ENCODE measurements at regions not wholly inside any gene's neighbourhood (a gene's known extent, or its start where the extent isn't known, plus 50 kb on each side); places are given as distances from the start of the nearest gene placed in this dataset.

DNA sequence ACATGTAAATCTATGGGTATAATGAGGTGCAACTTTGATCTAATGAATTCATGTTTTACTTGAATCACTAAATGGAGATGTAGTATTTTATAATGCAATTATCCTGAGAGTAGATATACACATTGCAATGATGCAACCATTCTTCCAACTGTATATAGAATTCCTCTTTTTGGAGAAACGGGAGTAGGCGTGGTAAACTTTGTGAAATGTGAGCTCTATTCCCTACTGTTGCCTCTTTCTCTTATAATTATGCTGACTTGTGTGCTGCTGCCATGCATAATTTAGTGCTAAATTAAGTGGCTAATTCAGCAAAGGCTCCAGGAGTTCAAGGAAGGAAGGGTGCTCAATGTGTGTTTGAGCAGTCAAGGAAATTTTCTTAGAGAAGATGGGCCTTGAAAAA is 116.6 kb upstream of the SLC35B3 start:
- Histone ChIP-seq H3K4me3 (replicated peaks in 1 of 3; ENCODE audit: insufficient read depth in 1 of 3, low read depth in 2 of 3, low read length in 3 of 3) (no peak overlapping the region), H3K27ac (ENCODE audit: extremely low read length, insufficient read depth, low read length) (no peak overlapping the region), H4K20me1 (ENCODE audit: insufficient read depth, low read length) (no peaks in the 10 kb centered on the region), H3K9me3 (ENCODE audit: low read length) (0 out of 2 replicates have a peak, but pooled peaks cover 8% of the 10 kb centered on the region), H3K4me1 (ENCODE audit: insufficient read depth, low read length) (peaks cover 12% of the 10 kb centered on the region), H3K9ac (ENCODE audit: insufficient read depth, low read depth, low read length) (no peak overlapping the region), H3K79me2 (ENCODE audit: insufficient read depth, low read length) (no peaks in the 10 kb centered on the region), H3K27me3 (ENCODE audit: control insufficient read depth in 1 of 2, insufficient read depth in 2 of 2, low read length in 2 of 2) (no peaks in the 10 kb centered on the region), H3K4me2 (ENCODE audit: low read depth, low read length) (no peak overlapping the region), H2AFZ (ENCODE audit: low read length) (no peak overlapping the region), H3K36me3 (replicated peaks in 1 of 2; ENCODE audit: control insufficient read depth in 1 of 2, insufficient read depth in 2 of 2, low read length in 2 of 2) (no peaks in the 10 kb centered on the region)
- ATAC-seq, result no peak
- TF ChIP-seq MBD4 (IDR thresholded peaks at IDR 0.05; ENCODE audit: borderline replicate concordance, low read length), result no peak
- no peak for TF ChIP-seq ZNF530 (CRISPR knock-in tag; IDR thresholded peaks at IDR 0.05; ENCODE audit: low read depth)
- TF ChIP-seq FOXO1 (CRISPR knock-in tag; IDR thresholded peaks at IDR 0.05), result no peak
- no peak for TF ChIP-seq ZNF570 (CRISPR knock-in tag; IDR thresholded peaks at IDR 0.05; ENCODE audit: borderline replicate concordance)
- no peak for TF ChIP-seq AGO2 (optimal IDR thresholded peaks at IDR 0.05; ENCODE audit: low read depth, low read length)
- in situ Hi-C loops (cut with HindIII; ENCODE audit: extremely low pct_ligation_motif_present, low pct_unique_long_range_greater_than_20kb), result no loop called here
- CTCF ChIA-PET (ENCODE audit: low intra/inter-chr PET ratio, low total read pairs), result no interaction called here
- intact Hi-C loops (cut with micrococcal nuclease; ENCODE audit: unreplicated experiment), result no loop called here
- BruUV-seq (replicated peaks), result no TSS peak
- POLR2A ChIA-PET, result no interaction called here
- DNase-seq (ENCODE audit: low spot score), result no peak
- FAIRE-seq, result no peak
- WGBS (ENCODE audit: low lambda C conversion rate), result 2% methylated on average over 2 of the region's 2 CpGs

- ChIA-PET POLR2A (no interaction called here), CTCF (ENCODE audit: low intra/inter-chr PET ratio, low total read pairs) (no interaction called here)
- H3K79me2 ChIP-seq (ENCODE audit: insufficient read depth, low read length), result no peaks in the 10 kb centered on the region
- no peak overlapping the region for H2AFZ ChIP-seq (ENCODE audit: low read length)
- no peak overlapping the region for H3K4me2 ChIP-seq (ENCODE audit: low read depth, low read length)
- H3K27me3 ChIP-seq (ENCODE audit: control insufficient read depth in 1 of 2, insufficient read depth in 2 of 2, low read length in 2 of 2), result no peaks in the 10 kb centered on the region
- 0 out of 2 replicates have a peak, but pooled peaks cover 8% of the 10 kb centered on the region for H3K9me3 ChIP-seq (ENCODE audit: low read length)
- H3K27ac ChIP-seq (ENCODE audit: extremely low read length, insufficient read depth, low read length), result no peak overlapping the region
- H3K36me3 ChIP-seq (replicated peaks in 1 of 2; ENCODE audit: control insufficient read depth in 1 of 2, insufficient read depth in 2 of 2, low read length in 2 of 2), result no peaks in the 10 kb centered on the region
- no peak overlapping the region for H3K9ac ChIP-seq (ENCODE audit: insufficient read depth, low read depth, low read length)
- peaks cover 7% of the 10 kb centered on the region for H3K4me1 ChIP-seq (ENCODE audit: insufficient read depth, low read length)
- no peak for ATAC-seq
- DNase-seq (ENCODE audit: low spot score), result no peak
- H4K20me1 ChIP-seq (ENCODE audit: insufficient read depth, low read length), result no peaks in the 10 kb centered on the region
- intact Hi-C loops (cut with micrococcal nuclease; ENCODE audit: unreplicated experiment) (no loop called here), in situ Hi-C loops (cut with HindIII; ENCODE audit: extremely low pct_ligation_motif_present, low pct_unique_long_range_greater_than_20kb) (no loop called here)
- no TSS peak for BruUV-seq (replicated peaks)
- no peak for FAIRE-seq
- TF ChIP-seq, protein P1, sequence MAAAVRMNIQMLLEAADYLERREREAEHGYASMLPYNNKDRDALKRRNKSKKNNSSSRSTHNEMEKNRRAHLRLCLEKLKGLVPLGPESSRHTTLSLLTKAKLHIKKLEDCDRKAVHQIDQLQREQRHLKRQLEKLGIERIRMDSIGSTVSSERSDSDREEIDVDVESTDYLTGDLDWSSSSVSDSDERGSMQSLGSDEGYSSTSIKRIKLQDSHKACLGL (CRISPR knock-in tag; IDR thresholded peaks at IDR 0.05), result no peak
- TF ChIP-seq ZNF589 (CRISPR knock-in tag; conservative IDR thresholded peaks at IDR 0.05) (no peak), FIP1L1 (IDR thresholded peaks at IDR 0.05; ENCODE audit: borderline replicate concordance, insufficient read depth, low read depth, low read length) (no peak), ZIK1 (CRISPR knock-in tag; IDR thresholded peaks at IDR 0.05; ENCODE audit: borderline replicate concordance, low read depth) (no peak), SIN3A (IDR thresholded peaks at IDR 0.05; ENCODE audit: borderline replicate concordance, low read depth, low read length) (no peak), ZNF382 (CRISPR knock-in tag; IDR thresholded peaks at IDR 0.05; ENCODE audit: borderline replicate concordance) (no peak), SMAD9 (CRISPR knock-in tag; IDR thresholded peaks at IDR 0.05) (no peak)
- TF ChIP-seq, protein P2, sequence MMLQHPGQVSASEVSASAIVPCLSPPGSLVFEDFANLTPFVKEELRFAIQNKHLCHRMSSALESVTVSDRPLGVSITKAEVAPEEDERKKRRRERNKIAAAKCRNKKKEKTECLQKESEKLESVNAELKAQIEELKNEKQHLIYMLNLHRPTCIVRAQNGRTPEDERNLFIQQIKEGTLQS (CRISPR knock-in tag; IDR thresholded peaks at IDR 0.05), result no peak
- TF ChIP-seq, protein P3, sequence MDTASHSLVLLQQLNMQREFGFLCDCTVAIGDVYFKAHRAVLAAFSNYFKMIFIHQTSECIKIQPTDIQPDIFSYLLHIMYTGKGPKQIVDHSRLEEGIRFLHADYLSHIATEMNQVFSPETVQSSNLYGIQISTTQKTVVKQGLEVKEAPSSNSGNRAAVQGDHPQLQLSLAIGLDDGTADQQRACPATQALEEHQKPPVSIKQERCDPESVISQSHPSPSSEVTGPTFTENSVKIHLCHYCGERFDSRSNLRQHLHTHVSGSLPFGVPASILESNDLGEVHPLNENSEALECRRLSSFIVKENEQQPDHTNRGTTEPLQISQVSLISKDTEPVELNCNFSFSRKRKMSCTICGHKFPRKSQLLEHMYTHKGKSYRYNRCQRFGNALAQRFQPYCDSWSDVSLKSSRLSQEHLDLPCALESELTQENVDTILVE (CRISPR knock-in tag; IDR thresholded peaks at IDR 0.05), result no peak
- no peak overlapping the region for H3K4me3 ChIP-seq (replicated peaks in 1 of 3; ENCODE audit: insufficient read depth in 1 of 3, low read depth in 2 of 3, low read length in 3 of 3)
- 58% methylated on average over 2 of the region's 2 CpGs for WGBS (ENCODE audit: low lambda C conversion rate)
These were observed 116.0 kb upstream of the SLC35B3 start for GRCh38 chr6:8551386-8551785.

Data from HepG2 (cell line).